ENCODE measurements at regions not wholly inside any gene's neighbourhood (a gene's known extent, or its start where the extent isn't known, plus 50 kb on each side); places are given as distances from the start of the nearest gene placed in this dataset.
A peak's percentile ranks its signal among the peaks of the same experiment; 100 is the strongest.

DNA sequence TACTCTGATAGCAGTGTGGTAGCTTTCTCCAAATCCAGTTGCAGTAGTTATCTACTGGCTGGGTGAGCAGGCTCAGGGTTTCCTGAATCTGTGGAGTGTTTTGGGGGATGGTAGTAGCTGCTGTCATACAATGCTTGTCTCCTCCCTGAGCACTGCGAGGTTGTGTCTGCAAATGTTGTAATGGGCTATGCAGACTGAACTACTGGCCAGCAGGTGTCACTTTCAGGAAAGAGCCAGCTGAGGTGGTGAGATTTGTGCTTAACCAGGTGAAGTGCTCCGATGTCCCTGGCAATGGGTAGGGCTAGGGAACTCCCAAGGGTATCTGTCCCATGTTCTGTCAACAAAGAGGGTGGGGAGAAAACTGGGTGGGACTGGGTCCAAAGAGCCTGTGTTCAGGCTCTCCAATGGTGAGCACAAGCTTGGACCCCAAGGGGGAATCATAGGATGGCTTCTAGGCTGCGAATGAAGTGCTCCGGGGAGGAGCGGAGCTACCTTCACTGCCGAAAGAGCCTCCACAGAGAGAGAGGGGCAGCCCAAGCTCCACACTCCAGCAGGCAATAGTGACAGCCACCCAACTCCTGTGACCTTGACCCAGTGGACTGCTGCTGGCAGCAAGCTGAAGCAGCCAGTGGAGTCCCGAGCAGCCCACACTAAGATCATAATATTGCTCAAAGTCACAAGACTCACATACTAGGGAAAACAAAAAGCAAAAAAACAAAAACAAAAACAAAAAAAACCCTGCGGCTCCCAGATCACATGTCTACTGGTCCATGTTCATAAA is 1324.0 kb upstream of the USP15 start:
- DNase-seq, result no peak

DNA sequence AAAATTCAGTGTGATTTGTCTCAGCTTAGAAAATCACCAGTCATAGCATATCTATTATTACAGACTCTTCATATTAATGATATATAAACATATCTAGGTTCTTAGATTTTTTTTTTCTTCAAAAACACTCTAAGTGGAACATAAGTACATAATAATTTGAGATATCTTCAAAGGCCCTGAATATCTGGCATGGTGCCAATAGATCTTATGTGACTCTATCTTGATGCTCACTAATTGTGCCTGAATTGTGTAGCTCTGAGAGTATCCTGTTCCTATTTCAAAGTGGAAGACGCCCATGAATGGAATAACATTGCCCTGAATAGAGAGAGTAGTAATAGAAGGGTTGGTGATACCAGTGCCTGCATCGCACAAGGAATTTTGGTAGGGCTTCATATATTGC is 1312.7 kb upstream of the USP15 start:
- DNase-seq, result no peak

DNA sequence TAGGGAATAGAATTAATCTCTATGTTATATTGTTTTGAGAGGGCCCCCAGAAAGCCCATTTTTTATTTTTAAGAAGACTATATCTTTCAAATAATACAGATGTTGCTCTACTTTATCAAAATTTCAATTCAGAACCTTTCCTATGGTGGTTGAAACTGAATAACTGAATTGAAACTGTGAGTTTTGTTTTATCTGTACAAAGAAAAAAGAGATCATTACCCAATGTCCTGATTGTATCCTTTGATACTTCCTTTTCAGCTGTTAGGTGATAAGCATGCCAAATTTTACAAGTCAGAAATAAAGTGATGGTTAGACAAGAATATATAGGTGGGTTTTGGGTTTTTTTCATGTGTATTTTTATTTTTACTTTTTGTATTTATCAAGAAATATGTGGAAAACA is 1293.1 kb upstream of the USP15 start:
- DNase-seq, result no peak

DNA sequence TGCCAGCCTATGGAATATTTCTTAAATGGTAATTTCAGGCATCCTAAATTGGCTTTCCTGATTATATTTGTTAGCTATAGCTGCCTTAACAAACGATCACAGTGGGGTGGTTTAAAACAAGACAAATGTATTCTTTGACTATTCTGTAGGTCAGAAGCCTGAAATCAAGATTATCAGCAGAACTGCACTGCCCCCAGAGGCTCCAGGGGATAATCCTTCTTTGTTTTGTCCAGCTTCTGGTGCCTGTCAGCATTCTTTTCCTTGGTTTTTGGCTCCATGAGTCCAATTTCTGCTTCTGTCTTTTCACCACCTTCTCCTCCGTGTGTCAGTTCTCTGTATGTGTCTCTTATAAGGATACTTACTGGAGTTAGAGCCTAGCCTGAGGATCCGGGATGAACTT is 1282.2 kb upstream of the USP15 start:
- no peak for DNase-seq

DNA sequence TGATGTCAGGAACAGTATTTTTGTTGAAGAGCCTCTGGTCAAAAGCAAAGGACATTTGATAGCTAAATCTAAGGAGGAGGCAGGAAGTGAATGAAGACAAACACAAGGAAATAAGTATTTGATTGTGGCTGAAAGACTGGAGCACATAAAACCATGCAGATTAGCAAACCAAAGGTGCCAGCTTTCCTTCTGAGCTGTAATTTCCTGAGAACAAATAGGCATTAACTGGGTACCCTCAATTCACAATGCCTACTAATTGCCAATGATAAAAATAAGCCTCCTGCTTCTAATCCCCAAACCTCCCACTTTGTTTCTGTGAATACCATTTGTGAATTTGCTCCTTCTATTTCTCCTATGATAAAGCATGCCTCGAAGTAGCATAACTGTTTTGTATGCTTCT is 1279.6 kb upstream of the USP15 start:
- no peak for DNase-seq

DNA sequence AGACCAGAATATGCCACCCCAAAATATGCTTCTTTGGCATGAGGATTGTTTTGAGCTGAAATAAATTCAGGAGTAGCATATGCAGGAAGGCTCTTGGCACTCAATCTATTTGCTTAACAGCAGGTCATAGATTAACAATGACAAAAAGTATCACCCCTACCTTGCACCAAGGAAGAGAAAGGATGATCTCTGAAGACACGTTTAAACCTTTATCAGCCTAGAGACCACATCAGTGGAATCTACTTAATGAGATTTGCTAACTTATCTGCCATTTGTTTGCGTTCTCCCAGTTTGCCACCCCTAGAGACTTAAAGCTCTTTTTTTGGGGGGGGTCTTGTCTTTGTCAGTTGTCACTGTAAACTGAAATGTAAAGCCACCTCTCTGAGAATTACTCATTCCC is 1278.7 kb upstream of the USP15 start:
- DNase-seq, result no peak

DNA sequence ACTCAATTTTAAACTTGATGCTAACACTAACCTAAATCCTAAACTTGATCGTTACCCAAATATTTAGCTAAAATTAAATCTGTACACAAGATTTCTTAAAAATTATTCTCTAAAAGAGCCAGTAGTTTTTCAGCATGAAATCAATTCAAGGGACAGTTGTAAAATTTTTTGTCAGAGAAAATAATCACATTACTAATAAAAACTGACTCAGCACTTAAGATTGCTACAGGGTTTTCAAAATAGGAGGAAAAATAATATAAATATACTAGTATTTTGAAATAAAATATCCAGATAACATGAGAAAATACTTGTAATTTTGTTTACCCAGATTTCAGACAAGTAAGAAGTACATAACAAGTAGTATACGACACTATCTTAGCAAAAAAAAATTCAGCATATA is 1268.1 kb upstream of the USP15 start:
- no peak for DNase-seq

DNA sequence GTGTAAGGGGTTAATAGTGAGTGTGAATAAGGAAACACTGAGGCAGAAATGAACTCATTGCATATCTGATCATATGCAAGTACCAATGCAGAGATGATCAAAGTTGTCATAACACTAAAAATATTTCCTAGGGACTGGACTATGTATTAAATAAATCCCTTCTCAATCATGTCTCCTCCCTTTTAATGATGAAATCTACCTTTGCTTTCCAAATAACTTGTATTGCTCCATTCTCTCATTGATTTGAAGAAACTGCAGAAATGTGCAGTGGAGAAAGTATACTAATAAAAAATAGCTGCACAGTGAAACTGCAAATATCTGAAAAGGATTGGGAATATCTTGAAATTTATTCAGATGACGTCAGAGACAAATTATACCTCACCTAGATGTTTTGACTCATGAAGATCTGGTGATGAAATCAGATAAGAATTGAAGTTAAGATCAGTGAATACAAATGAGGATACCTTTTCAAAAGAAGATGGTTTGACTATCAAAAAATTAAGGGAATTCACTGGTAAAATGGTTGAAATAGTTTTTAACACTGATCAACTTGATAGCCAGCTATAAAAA is 1264.9 kb upstream of the USP15 start:
- DNase-seq, result no peak

DNA sequence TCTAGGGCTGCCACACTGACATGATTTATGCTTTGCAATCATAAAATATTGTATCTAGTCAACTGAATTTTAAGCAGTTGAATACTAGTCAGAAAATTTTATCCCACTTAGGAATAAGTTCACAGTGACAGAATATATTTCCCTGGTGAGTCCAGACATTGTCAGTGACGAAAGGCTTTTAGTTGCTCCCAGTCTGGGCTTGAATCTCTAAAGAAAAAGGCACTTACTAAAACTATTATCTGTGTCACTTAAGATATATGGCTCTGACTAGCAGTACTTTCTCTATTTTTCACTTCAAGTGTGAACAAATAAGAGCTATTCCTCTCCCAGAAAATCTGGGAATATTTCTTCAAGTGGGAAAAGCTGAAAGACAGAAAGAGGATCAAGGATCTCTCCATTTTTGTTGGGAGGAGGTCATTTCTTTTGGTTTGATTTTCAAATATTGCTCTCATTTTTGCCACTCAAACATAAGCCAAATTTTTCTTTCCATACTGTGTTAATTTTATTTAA is 1262.3 kb upstream of the USP15 start:
- no peak for DNase-seq

DNA sequence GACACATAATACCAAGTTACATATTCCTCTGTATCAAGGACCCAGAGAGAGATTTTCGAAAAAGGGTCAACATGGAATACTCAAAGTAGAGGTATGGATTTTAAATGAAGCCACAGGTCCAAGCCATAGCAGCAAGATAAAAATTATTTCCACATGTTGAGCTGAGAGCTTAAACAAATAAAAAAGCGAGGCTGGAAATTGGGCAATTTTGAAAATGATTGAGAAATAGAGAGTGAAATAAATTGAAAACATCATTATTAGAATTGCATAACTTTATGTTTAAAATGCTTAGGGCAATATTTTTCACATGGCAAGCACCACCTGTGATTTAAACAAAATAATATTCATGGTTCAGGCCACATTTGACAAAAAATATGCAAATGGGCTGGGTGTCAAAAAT is 1251.0 kb upstream of the USP15 start:
- no peak for DNase-seq

DNA sequence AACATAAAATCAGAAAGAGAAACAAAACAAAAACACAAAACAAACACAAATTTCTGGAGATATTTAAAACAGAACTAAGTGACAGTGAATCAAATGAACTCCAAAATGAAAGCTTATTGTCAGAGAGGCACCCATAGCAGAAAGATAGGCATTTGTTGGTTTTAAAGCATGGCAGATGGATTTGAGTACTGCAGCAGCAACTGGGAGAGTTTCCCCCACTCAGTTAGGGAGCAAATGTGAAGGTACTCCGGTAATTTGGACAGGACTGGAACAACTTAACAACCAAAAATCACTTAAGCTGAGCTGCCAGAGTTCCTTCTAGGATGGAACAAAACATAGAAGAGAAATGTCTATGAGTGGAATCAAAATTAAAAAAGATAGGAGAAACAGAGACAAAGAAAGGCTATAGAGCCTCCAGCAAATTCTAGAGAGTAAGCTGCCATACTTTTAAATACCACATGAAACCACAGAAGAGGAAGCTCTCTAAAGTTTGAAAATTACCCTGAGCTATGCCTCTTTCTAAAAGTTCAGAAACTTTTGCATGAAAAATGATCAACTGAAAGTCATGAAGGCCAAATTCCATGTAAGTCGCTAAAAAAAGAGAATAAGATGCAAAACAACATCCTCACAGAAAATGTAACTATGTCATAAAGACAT is 1248.3 kb upstream of the USP15 start:
- no peak for DNase-seq

DNA sequence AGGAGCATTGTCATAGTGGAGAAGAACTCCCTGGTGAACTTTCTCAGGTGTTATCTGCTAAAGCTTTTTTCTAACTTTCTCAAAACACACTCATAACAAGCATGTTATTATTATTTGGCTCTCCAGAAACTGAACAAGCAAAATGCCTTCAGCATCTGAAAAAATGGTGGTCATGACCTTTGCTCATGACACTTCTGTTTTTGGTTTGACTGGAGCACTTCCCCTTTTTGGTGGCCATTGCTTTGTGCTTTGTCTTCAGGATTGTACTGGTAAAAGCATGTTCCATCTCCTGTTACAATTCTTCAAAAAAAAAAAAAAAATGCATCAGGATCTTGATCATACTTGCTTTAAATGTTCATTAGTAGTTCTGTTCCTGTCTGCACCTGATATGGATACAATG is 1241.6 kb upstream of the USP15 start:
- DNase-seq, result no peak

DNA sequence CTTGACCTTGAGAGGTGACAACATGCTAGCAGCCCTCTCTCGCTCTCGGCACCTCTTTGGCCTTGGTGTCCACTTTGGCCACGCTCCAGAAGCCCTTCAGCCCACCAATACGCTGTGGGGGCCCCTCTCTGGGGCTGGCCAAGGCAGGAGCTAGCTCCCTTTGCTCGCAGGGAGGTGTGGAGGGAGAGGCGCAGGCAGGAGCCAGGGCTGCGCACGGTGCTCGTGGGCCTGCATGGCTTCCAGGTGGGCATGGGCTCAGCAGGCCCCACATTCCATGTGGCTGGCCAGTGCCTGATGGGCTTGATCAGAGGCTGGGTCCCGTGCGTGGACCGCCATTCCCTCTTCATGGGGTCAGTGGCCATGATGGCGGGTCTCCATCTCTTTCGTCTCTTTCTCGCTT is 1237.0 kb upstream of the USP15 start:
- no peak for DNase-seq

DNA sequence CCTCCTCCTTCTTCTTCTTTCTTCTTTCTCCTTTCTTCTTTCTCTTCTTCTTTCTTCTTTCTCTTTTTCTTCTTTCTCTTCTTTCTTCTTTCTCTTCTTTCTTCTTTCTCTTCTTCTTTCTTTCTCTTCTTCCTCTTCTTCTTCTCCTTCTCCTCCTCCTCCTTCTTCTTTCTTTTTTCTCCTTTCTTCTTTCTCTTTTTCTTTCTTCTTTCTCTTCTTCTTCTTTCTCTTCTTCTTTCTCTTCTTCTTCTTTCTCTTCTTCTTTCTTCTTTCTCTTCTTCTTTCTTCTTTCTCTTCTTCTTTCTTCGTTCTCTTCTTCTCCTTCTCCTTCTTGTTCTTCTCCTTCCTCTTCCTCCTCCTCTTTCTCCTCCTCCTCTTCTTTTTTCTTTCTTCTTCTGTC is 1230.7 kb upstream of the USP15 start:
- DNase-seq, result no peak

DNA sequence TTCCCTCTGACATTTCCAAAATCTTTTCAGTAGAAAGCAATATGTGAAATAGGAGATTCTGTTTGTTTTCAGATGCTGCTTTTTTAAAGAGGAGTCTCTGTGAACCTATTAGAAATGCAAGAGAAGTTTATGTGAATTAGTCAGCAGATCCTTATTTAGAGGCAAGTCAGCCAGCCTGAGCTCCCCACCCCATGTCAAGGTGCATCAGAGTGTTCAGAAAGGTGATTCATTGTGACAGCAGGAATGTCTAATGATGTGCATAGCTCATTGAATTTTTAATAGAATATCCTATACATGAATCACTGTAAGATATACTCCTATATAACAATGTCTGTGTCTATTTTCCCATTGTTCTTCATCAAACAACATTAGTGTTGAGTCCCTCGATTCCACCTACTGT is 1222.4 kb upstream of the USP15 start:
- no peak for DNase-seq

DNA sequence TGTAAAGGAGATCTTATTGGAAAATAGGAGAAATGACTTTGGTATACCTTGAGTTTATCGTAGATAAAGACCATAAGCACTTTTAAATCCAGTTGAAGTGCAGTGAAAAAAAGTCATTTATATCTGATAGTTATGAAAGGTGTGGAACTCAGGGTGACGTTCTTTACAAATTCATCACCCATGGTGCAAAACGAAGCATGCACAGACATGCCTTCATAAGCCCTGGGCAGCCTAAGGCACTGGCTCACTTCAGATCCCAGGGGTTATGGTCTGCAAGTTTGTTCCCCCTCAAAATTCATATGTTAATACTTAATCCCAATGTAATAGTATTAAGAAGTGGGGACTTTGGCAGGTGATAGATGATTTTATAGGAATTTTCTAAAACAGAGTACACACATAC is 1216.4 kb upstream of the USP15 start:
- no peak for DNase-seq

DNA sequence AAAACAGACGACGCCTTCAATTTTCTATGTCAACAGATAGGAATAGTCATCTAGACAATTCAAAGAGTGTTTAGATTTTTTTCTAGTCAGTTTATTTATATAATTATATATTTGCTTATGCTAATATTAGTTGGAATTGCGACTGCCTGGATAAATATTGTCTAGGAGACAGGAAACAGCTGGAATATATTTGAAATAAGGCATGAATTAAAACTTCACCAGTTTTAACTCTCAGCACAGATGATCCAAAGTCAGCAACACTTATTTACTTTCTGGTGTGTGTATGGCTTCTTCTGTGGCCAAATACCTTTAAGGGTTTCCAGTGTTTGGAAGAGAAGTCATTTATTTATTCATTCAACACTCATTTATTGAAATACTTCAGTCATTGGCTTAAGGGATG is 1215.4 kb upstream of the USP15 start:
- no peak for DNase-seq

DNA sequence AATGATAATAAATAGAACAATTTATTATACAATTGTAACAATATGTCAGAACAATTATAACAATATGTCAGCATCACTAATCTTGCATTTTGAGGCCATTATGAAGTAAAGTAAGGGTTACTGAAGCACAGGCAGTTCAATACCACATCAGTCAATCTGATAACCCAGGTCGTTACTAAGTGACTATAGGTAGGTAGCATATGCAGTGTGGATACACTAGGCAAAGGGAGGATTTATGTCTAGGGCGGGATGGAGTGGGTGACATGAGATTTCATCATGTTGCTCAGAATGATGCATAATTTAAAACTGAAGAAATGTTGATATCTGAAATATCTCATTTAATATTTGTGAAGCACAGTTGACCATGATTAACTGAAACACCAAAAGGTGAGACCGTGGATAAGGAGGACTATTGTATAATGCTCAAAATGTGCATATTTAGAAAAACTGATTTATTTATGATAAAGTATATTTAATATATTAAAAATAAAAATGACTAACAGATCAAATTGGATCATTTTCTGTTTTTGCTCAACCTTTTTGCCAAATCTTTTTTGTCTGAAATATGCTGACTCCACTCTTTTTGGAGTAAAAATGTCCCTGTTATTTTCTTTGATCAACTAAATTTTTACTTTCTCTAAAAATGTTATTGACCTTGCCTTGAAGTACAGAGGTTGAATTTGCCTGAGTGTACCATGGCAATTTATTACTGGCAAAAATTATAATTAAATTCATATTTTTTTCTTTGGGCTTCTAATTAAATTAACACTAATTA is 1189.4 kb upstream of the USP15 start:
- DNase-seq, result no peak

DNA sequence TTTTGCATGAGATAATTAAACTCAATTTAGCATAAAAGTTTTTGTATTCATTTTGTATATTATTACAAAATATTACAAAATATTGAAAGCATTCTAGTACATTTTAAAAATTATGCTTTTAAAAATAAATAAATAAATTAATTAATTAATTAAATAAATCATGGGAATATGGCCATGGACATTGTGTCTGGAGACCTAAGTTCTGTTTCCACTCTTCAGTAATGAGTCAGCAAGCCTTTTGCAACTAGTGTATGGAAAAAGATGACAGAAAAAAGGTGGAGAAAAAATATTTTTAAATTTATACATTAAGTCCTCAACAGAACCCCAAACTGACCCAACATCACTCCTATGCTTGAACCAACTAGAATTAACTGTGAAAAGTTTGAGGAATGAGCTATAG is 1187.5 kb upstream of the USP15 start:
- DNase-seq, result no peak

DNA sequence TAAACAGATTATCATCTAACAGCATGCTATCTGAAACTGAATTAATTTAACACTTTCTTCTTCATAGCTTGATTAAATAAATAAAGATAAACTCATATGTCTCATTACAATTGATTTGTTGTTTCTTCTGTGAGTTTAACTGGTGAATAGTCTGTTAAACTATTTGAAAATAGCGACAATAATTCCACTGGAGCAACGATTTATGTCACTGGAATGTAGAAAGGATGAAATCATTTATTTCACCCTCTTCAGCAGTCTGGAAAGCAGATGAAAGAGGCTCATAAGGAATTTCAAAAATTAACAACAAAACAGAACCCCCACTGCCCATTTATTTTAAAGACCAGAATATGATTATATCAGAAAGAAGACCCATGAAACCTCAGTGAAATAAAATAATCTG is 1165.1 kb upstream of the USP15 start:
- DNase-seq, result no peak

DNA sequence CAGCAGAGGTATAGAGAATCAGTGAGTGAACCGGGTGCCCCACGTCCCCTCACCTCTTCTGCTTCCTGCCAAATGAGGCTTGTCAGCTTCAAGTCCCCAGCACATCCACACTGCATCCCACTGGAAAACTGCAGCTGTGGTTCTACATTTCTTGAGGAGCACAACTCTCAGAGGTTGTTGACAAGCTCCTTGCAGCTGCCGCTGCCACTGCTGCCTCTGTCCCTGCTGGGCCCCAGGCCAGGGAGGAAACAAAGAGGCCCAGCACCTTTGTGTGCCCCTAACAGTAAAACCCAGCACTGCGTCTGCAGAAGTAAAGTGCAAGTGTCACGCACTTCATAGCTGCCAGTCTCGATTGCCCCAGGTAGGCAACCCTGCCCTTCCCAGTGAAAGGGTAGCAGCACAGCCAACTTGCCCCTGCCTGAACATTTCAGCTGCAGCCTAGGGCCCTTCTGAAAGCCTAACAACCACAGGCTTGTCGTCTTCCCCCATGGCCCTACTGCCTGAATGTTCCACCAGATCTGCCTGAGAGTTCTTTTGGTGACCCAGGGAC is 1162.1 kb upstream of the USP15 start:
- peak; percentile 30 for DNase-seq

DNA sequence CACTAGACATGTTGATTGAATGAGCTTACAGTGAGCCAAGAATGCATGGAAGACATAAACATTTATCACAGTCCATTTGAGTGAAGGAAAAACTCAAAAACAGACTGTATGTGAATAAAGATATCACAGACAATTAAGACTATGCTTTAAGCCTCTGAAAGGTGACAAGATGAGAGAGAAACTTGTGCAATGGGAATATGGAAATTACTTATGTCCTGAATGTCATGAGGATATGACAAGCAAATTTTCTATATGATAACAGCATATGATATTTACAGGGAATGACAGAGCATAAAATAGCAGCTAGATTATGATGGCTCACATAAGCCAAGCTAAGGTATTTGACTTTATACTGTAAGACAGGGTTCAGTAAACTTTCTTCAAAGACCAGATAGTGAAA is 1153.1 kb upstream of the USP15 start:
- no peak for DNase-seq

DNA sequence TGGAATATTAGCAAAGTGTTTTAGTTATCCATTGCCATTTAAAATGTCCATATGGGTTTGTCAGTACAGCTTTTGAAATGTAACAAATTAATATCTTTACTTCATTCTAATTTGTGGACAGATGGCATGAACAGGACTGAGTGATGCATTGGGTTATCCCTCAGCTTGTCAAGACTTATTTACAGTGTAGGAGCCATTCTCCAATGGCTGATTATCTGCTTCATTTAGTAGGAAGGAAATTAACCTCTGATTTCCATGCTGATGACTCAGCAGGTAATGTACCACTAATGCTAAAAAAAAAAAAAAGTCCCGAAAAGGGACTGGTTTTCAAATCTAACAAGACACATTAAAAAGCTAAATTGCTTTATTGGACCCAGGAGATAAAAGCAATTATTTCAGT is 1149.0 kb upstream of the USP15 start:
- peak; percentile 1 for DNase-seq

All from retina (tissue), 1 donor.